Activated CD4-positive, alpha-beta T cell treated with anti-CD3 and anti-CD28 coated beads, Interleukin-2, amount 50 U/mL, for 1 hour (primary cell): ENCODE measurements at regions not wholly inside any gene's neighbourhood (a gene's known extent, or its start where the extent isn't known, plus 50 kb on each side); places are given as distances from the start of the nearest gene placed in this dataset.
A peak's percentile ranks its signal among the peaks of the same experiment; 100 is the strongest.

Experiments used
- DNase-seq: peaks from one replicate; pipeline ENCODE4 v3.0.0-alpha.2; 2020

DNA sequence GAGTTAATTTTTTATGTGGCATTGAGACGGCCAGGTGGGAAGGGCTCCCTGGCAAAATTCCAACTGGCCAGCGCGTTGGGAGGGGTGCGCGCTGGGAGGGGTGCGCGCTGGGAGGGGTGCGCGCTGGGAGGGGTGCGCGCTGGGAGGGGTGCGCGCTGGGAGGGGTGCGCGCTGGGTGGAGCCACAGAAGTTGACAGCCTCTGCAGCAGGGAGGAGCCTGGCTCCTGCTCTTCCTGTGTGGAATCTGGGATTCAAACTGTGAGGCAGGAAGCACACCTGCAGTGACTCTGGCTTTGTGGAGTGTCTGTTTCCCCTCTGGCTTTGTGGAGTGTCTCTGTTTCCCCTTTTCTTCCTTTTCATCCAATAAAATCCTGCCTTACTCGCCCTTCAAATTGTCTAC is 147.9 kb upstream of the CBLN2 start:
- DNase-seq, result no peak

DNA sequence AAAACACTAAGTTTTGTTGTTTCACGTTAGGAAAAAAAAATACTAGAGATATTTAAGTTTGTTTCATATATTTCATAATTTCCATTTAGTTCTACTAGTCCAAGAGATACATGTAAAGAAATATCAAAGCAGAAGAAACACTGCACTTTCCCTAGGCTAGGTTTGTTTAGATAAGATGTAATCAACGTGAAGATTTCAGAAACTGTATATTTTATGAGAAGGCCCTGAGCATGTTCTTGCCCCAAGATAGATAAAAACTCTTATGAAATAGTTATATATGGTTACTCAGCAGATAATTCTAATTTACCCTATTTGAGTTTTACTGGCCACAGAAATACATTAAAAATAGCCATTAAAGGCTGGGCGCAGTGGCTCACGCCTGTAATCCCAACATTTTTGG is 143.6 kb upstream of the CBLN2 start:
- DNase-seq, result no peak

DNA sequence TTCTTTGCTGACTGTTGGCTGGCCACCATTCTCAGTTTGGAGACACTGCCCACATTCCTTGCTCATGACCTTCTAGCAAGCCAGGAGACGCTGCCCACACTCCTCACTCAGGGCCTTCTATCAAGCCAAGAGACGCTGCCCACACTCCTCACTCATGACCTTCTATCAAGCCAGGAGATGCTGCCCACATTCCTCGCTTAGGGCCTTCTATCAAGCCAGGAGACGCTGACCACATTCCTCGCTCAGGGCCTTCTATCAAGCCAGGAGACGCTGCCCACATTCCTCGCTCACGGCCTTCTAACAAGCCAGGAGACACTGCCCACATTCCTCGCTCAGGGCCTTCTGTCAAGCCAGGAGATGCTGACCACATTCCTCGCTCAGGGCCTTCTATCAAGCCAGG is 131.3 kb upstream of the CBLN2 start:
- DNase-seq, result no peak

DNA sequence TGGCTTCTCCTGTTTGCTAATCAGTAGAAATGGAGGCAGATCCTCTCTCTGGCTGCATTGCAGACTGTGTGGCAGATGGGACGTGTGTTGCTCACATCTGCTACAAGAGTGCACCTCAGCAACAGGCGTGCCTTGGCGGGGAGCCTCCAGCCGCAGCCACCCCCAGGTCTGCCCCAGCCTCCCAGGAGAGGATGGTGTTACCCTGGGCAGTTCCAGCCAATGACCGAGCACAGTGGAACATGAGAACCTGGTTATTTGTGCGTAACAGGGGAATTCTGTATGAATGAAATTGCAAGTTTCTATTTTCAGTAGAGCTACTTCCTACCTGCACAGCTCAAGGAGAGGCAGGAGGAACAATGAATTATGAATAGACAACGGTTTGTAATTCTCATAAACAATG is 130.6 kb upstream of the CBLN2 start:
- DNase-seq, result no peak

DNA sequence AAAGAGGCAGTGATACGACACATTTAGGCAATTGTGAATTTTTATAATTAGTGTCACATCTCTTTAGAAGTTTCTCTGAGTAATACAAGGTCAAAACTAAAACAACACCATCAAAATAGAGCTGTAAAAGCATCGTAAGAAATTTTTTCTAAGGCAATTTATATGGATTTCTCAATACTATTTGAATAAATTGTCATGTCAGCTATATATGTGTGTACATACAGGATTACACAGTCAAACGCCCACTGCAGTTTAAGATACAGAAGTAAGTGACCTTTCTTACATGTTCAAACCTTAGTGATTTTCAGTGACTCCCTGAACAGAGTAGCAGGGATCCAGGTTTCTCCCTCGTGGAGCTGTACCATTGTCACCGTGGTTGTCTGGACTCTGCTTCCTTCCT is 129.1 kb upstream of the CBLN2 start:
- DNase-seq, result no peak

DNA sequence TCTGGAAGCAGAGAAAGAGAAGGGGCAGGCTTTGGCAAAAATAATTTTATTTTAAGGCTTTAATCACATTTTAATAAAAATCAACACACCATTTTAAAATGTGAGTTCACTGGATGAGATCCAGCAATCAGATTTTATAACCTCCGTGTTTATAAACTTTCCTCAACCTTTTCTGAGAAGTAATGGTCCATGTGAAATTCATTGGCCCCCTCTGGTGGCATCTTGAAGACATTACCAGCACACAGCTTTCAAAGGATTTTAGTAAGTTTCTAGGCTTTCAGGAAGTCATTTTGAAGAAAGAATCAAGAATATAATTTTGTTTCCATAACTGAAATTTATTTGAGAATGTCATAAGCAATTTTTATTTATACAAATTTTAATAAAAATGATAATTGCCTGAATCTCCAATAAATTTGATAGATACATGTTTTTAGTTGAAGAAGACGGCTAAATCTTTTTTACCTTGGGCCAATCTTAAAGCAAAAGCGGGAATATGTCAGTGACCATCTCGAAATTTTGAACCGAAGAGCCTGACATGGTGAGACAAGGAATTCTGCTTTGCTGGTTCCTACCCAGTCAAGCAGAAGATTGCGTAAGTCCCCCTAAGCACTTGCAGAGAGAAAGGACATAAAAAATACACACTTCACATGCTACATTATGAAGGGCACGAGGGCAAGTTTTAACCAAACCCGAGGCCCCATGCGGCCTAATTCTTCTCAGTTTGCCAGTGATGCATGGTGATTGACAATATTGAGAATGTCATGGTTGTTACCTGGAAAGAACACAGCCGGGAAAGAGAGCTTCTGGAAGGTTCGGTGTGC is 128.4 kb upstream of the CBLN2 start:
- no peak for DNase-seq

DNA sequence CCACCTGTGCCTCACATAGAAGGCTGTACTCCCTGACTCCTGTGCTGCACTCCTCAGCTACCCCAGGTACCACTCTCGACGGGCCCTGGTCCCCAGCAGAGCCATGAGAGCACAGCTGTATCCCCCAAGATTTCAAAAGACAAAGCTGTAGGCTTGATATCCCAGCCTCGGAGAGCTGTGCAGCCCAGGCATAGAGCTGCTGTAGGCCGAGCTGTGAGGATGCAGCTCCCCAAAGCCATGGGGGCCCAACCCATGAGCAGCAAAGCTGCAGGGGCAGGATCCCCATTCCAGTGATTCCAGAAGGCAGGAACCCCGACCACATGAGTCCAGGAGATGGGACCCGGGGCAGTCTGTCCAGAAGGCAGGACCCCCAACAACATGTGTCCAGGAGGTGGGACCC is 123.8 kb upstream of the CBLN2 start:
- no peak for DNase-seq

DNA sequence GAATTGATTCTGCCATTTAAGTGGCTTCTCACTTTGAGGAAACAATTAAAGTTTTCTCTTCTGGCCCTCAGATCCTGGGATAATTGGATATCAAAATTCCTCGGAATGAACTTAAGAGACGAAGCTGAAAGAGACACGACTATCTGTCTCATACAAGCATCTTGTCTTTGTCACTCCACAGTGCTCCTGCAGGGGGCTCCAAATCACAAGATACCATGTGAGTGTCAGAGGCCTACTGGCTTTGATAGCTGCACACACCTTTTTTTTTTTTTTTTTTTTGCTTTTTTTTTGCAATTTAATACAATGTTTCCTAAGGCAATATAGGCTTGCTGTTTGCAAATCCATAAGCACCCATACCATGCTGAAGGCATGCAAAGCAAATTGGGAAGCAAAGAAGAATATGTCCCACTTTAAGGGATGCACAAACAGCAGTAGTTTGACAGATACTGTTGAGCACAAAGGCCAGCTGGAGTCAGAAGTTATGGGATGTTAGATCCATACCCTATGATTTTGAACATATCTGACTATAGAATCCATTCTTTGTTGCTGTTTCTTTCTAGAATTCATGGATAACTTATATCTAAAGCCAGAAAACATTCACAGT is 109.0 kb upstream of the CBLN2 start:
- DNase-seq, result peak; percentile 6

DNA sequence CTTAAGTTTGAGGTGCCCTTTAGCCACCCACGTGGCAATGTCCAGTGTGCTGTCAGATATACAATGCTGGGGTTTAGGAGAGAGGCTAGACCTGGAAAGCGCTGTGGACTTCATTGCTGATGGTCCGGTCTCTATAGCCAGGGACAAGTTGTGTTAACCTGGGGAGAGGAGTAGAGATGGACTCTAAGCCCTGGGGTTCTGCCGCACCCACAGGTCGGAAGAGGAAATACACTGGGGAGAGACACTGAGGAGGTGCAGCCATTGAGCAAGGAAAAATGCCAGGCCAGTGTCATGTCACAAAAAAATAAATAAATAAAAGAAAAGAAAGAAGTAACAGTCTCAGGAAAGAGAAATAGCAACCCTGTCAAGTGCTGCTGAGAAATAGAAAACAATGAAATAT is 106.9 kb upstream of the CBLN2 start:
- no peak for DNase-seq

DNA sequence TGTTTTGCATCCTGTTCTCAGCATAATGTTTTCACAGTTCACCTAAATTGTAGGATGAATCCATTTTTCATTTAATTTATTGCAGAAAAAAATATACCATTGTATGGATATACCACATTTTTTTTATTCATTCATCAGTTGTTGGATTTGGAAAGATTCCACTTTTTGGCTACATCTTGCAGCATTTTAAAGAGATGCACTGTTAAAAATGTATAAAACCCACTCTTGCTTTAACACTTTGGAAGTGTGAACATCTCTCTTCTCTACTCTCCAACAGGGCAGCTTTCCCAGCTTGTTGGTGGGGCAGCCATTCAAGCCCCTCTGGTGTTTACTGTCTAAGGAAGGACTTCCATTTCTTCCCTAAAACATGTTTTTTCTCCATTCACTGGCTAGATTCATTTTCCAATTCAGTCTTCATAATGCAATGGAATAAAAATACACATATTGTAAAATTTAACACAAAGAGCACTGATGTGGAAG is 104.4 kb upstream of the CBLN2 start:
- no peak for DNase-seq

DNA sequence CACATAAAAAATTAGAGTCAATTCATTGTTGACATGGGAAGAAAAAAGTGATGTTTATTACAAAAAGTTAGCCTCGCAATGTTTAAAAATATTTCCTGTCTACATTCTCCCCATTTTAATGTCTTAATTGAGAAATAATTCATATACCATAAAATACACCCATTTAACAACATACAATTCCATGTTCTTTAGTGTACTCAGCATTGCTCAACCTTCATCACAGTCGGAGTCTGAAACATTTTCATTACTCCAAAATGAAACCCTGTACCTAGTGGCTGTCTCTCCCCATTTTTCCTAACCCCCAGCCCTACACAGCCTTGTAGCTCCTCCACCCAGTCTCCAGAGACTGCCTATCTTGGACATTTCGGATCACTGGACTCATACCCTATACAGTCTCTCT is 103.9 kb upstream of the CBLN2 start:
- no peak for DNase-seq

DNA sequence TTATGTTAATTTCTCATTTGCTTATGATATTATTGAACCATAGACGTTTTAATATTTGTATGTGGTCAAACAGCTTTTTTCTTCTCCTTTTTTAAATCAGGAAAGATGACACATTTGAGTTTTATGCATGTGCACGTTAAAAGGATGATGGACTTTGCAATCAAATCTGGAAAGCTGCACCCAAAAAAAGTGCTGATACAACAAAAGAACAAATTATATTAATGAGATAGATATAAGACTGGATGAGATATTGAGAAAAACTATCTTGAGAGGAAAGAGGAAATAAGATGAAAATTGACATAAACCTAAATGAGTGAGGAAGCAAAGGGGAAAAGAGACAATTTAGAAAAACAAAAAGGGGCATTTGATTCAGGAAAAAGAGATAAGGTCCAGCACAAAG is 96.4 kb upstream of the CBLN2 start:
- no peak for DNase-seq

DNA sequence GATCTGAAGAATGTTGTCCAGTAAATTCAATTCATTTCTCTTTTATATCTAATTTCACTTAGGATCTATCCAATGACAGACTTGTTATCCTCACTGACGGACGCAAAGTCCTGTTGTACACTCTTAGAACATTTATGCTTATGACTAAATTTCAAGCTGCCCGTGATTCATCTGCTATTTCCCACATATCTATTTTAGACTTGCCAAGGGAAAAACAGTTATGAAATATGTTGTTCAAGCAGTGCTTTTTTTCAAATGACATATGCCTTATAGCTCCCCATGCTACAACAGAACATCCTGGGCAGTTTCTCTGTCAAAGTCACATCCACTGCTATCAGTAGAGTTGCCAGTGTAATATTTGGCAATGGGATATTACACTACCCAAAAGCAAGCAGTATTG is 94.2 kb upstream of the CBLN2 start:
- no peak for DNase-seq

DNA sequence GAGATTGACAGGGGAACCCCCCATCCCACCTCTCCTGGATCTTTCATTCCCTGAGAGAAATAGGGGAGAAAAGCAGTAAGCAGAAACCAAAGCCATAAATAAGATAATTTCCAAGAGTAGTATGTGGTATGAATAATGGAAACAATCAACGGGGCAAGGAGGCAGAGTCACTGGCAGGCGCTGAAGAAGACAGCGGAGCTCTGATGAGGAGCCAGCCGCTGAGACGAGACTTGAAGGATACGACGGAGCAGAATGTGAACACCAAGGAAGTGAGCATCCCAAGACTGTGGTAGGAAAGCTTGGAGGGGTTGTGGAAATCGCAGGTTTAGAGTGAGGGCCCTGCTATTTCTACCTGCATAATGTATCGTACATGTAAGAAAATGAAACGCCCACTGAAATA is 93.6 kb upstream of the CBLN2 start:
- DNase-seq, result no peak

DNA sequence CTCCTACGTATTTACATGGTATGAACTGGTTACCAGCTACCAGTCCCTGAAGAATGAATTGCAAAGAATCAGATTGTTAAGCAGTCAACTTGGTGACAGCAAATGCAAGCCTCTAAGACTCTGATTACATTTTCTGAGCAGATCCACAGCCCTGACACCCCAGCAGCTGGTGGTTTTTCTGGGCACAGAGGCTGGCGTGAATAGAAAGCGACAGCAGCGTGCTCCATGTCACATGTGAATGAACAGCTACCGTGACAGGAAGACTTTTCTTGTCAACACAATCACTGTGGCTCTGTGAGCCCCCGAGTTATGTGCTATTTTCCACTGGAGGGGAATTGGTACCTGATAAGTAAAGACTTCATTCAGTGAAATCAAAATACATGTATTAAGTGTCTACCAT is 93.2 kb upstream of the CBLN2 start:
- no peak for DNase-seq

DNA sequence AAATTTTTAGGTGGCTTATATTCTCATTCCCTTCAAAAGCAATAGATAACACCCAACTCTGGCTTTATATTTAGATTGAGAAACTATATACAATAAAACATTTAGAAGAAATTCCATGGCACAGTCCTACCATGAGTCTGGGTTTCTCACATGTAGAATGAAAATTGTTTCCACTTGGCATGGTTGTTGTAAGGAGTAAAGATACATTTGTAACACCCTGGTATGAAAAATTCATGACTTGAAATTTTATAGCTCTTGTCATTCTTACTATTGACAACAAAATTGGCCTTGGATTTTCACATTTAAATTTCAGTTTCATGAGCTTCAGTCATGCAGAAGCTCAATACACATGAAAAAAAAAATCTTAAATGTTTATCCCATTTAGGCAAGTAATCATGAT is 92.5 kb upstream of the CBLN2 start:
- no peak for DNase-seq

DNA sequence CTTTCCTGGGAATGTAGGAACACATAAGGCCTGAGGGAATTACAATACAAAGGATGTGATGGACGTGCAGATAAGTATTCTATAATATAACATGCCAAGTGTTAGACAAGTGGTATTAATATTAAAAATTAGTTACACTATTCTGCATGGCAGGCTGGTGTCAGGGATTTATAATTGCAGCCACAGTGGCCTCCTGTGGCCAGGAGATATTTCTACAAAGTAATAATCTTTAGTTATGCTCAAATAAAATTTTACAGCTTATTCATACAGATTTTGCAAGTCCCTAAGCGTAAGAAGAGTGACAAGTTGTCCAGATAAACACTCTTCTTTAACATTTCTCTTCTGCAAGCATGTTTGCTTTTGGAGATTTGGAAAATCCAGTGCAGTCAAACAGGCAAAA is 90.4 kb upstream of the CBLN2 start:
- DNase-seq, result no peak

DNA sequence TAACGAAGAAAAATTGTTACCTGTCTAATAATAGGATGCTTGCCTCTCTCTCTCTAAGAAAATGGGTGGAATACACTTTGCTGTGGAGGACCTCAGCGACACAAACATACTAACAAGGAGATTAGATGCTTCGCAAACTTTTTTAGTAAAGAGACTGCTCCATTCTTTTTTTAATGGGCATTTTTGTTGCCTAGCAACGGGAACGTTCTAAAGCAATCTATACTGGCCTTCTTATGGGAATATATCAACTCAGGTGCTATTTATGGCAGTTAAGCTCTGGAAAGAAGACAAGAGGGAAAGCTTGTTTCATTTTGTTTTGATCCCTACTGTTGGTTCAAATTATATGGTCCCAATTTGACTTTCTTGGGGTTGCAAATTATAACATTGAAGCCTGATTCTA is 86.8 kb upstream of the CBLN2 start:
- no peak for DNase-seq

DNA sequence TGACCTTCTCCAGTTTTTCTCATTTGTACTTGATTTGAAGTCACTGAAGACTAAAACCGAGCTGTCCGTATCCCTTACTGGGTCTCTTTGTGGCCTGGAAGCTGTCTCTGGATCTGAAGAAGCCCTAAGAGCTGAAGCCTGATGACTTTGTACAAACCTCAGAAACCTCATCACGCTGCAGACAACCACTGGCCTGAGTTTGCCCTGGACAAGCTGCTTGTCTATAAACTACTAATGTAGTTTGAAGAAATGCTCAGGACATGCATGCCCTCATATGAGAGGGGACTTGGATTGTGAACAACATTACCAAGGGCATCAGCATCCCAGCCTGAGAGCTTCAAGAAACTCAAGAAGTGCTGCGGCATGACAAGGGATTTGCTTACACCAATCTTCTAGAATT is 79.3 kb upstream of the CBLN2 start:
- no peak for DNase-seq

DNA sequence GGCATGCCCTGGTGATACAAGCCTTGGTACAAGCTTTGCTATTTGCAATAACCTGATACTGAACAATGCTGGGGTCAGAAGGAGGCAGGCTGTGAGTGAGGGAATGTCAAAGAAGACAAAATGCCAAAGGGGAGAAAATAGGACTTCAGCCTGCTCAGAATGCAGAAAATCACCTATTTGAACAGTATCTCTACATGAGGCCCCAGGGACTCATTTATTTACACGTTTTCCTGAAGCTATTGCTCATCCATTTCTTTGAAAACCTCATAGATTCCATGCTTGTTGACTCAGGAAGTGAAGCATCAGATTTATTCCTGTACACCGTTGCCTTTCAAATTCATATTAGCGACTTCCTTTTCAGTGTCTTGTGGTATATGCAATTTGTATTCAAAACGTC is 69.4 kb upstream of the CBLN2 start:
- no peak for DNase-seq

DNA sequence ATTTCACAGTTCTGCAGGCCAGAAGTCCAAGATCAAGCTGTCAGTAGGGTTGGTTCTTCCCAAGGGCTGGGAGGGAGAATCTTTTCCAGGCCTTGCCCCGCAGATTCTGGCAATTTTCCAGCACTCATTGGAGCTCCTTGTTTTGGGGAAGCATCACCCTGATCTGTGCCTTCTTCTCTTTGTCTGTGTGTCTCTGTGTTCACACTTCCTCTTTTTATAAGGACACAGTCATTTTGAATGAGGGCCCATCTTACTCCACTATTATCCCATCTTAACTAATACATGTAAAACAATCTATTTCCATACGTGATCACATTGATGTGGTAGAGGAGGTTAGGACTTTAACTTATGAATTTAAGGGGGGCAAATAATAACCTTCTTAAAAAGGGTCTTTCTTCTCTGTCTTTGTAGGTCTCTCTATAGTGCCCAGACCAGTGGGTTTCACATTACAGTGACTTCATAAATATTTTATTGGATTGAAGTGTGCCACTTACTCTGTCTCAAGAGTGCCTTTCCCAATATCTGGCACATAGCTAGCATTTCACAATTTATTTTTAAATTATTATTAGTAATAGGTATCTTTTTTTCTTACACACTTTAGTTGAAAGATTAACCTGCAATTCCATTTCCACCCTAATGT is 68.9 kb upstream of the CBLN2 start:
- no peak for DNase-seq

DNA sequence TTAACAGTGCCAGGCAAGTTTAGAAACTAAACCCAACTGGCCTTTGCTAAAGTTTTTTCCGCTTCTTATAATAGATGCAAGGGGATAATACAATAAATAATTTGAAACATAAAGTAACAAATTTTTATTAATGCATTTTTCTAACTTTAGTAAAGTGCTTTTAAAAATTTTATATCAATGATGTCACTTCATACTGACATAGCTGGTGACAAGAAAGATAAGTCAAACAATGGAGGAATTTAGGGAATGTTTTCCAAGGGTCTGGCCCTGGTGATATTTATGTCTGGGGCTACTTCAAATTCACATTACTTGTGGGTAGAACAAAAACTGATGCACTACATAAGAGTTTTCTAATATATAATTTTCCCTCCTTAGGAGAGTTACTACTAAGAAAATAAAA is 61.2 kb upstream of the CBLN2 start:
- no peak for DNase-seq

DNA sequence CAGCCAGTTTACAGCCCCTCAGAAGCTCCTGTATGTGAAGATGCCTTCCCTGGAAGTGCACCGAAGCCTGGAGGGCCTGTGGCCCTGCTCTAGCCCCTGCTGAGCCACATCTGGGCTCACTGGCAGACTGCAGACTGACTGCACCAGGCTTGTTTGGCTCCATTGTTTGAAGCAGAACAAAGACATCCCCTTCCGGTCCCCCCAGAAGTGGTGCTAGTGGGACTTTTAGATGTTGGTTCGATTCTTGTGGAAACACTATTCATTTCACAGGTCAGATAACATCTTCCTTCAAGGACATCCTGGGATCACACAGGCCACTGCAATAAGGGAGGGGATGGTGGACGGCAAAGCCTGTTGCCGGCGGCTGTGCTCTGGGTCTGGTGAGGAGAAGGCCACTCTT is 57.8 kb upstream of the CBLN2 start:
- DNase-seq, result no peak

DNA sequence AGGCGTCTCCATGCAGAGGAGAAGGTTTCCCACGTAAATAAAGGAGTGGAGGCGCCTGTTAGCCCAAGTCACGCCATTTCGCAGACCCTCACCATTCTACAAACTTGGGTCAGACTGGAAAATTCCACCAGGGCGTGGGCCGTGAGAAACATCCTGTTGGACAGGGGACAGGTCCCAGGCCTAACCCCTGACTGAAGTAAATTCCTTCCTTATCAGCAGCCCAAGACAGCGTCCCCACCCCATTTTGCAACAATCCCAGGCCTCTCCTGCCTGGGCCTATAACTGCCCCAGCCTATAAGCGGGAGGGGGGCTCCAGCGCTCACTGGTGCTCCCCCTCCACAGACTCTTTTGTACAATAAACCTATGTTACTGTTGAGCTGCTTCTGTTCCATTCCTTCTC is 57.3 kb upstream of the CBLN2 start:
- no peak for DNase-seq
